ENCODE measurements at regions not wholly inside any gene's neighbourhood (a gene's known extent, or its start where the extent isn't known, plus 50 kb on each side); places are given as distances from the start of the nearest gene placed in this dataset.

DNA sequence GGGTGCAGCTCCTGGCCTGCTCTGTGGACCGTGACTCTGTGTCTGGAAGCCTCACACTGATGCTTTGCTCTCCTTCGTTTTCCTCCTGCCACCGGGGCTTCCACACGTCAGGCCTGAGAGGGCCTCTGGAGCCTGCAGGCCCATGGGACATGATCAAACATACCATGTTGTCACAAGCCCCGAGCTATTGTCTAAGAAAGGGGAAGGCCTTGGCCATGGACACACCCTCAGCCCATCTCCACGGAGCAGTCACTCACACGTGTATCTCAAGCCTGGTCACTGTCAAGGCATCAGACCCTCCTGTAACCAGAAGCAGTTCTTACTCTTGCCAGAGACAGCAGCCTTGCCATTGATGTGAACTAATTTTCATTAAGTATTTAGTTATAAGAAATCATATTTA is 814.1 kb upstream of the SALL3 start:
- no peak for TF ChIP-seq EZH2 (conservative IDR thresholded peaks at IDR 0.05; ENCODE audit: low read depth, low read length)
- no peak for TF ChIP-seq ETV6 (CRISPR knock-in tag; conservative IDR thresholded peaks at IDR 0.05)
- no peak for TF ChIP-seq XRCC5 (optimal IDR thresholded peaks at IDR 0.05; ENCODE audit: low read length)
- TF ChIP-seq YY1 (IDR thresholded peaks at IDR 0.05; ENCODE audit: insufficient read depth, insufficient replicate concordance, low read depth, low read length), result no peak
- no peak for TF ChIP-seq POLR2AphosphoS5 (IDR thresholded peaks at IDR 0.05; ENCODE audit: low read depth, low read length)

Data from HepG2 (cell line).